Fibroblast of skin of right quadriceps (primary cell): ENCODE measurements at regions not wholly inside any gene's neighbourhood (a gene's known extent, or its start where the extent isn't known, plus 50 kb on each side); places are given as distances from the start of the nearest gene placed in this dataset.
"Not testable (repeated sequence)": the region's sequence is repeated elsewhere in the genome, so short reads cannot be mapped to it uniquely, and the experiment has no call there.

Experiments
- DNase-seq: peaks from one replicate; pipeline ENCODE4 v3.0.0-alpha.2; 2013

- no peak for DNase-seq
These were observed 417.1 kb downstream of the SOCS6 start for GRCh38 chr18:70705831-70706416.

GRCh38 chr18:70700496-70700895 is 411.7 kb downstream of the SOCS6 start:
- no peak for DNase-seq

GRCh38 chr18:70698574-70698973 is 409.7 kb downstream of the SOCS6 start:
- no peak for DNase-seq

- DNase-seq = peak; percentile 45
These were observed 404.4 kb downstream of the SOCS6 start for GRCh38 chr18:70693246-70693645.

- not testable (repeated sequence) for DNase-seq
These were observed 400.9 kb downstream of the SOCS6 start for GRCh38 chr18:70689765-70690164.

GRCh38 chr18:70688286-70688685 is 399.4 kb downstream of the SOCS6 start:
- no peak for DNase-seq

- DNase-seq = no peak
These were observed 396.0 kb downstream of the SOCS6 start for GRCh38 chr18:70684821-70685220.

- no peak for DNase-seq
These were observed 394.4 kb downstream of the SOCS6 start for GRCh38 chr18:70683263-70683662.

- no peak for DNase-seq
These were observed 386.1 kb downstream of the SOCS6 start for GRCh38 chr18:70674896-70675295.

- DNase-seq = no peak
These were observed 385.0 kb downstream of the SOCS6 start for GRCh38 chr18:70673831-70674230.

GRCh38 chr18:70672581-70672980 is 383.7 kb downstream of the SOCS6 start:
- DNase-seq = no peak

- no peak for DNase-seq
These were observed 383.2 kb downstream of the SOCS6 start for GRCh38 chr18:70671889-70672565.

GRCh38 chr18:70666936-70667335 is 378.1 kb downstream of the SOCS6 start:
- no peak for DNase-seq

GRCh38 chr18:70663141-70663540 is 374.3 kb downstream of the SOCS6 start:
- DNase-seq = no peak

GRCh38 chr18:70662588-70662987 is 373.7 kb downstream of the SOCS6 start:
- no peak for DNase-seq

GRCh38 chr18:70659036-70659925 is 370.4 kb downstream of the SOCS6 start:
- no peak for DNase-seq

- DNase-seq = no peak
These were observed 364.8 kb downstream of the SOCS6 start for GRCh38 chr18:70653671-70654070.

GRCh38 chr18:70650878-70651277 is 362.0 kb downstream of the SOCS6 start:
- no peak for DNase-seq

GRCh38 chr18:70649683-70650082 is 360.8 kb downstream of the SOCS6 start:
- DNase-seq = no peak

- DNase-seq = no peak
These were observed 357.1 kb downstream of the SOCS6 start for GRCh38 chr18:70645971-70646370.

GRCh38 chr18:70643812-70644211 is 355.0 kb downstream of the SOCS6 start:
- DNase-seq = no peak

- DNase-seq = no peak
These were observed 352.4 kb downstream of the SOCS6 start for GRCh38 chr18:70641156-70641775.

GRCh38 chr18:70640336-70640887 is 351.6 kb downstream of the SOCS6 start:
- DNase-seq = no peak
